ENCODE measurements at regions not wholly inside any gene's neighbourhood (a gene's known extent, or its start where the extent isn't known, plus 50 kb on each side); places are given as distances from the start of the nearest gene placed in this dataset.

- CTCF ChIA-PET = interaction anchor here (1.1 kb wide), 1 partner anchor 120 kb away, joined by 3 read pairs; no protein-coding TSS in a partner anchor
- Histone ChIP-seq H3K27me3 (ENCODE audit: control insufficient read depth, insufficient read depth, low read length) (no peaks in the 10 kb centered on the region), H3K27ac (ENCODE audit: low read depth, low read length) (no peak overlapping the region), H3K9me3 (ENCODE audit: control insufficient read depth, insufficient read depth, low read length) (no peaks in the 10 kb centered on the region), H3K4me3 (ENCODE audit: low read depth, low read length) (no peak overlapping the region)
- POLR2A ChIA-PET = no interaction called here
- TF ChIP-seq, protein P1, sequence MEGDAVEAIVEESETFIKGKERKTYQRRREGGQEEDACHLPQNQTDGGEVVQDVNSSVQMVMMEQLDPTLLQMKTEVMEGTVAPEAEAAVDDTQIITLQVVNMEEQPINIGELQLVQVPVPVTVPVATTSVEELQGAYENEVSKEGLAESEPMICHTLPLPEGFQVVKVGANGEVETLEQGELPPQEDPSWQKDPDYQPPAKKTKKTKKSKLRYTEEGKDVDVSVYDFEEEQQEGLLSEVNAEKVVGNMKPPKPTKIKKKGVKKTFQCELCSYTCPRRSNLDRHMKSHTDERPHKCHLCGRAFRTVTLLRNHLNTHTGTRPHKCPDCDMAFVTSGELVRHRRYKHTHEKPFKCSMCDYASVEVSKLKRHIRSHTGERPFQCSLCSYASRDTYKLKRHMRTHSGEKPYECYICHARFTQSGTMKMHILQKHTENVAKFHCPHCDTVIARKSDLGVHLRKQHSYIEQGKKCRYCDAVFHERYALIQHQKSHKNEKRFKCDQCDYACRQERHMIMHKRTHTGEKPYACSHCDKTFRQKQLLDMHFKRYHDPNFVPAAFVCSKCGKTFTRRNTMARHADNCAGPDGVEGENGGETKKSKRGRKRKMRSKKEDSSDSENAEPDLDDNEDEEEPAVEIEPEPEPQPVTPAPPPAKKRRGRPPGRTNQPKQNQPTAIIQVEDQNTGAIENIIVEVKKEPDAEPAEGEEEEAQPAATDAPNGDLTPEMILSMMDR (IDR thresholded peaks at IDR 0.05; ENCODE audit: low read depth, low read length) = no peak
- no peak for DNase-seq (ENCODE audit: low read depth, low spot score)
Observed at GRCh38 chr1:201672685-201673084, 133.8 kb downstream of the NAV1 start.

DNA sequence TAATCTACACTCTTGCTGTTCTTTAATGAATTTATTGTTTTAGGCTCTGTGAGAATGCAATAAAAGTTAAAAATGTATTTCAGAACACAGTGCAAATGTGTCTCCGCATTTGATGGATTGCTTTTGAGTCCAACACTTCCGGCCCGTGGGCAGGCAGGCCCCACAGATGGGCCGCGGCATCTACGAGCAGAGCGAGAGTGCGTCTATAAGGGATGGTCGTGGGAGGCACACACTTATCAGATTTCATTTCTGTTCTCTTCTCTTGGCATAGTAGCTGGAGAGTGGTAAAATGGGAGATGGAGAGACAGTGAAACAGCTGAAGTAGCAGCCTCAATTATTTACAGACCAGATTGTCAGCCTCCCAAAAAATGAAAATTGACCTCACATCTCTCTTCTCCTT is 134.2 kb downstream of the NAV1 start:
- no peaks in the 10 kb centered on the region for H3K9me3 ChIP-seq (ENCODE audit: control insufficient read depth, insufficient read depth, low read length)
- POLR2A ChIA-PET = no interaction called here

GRCh38 chr1:201673915-201674314 is 135.0 kb downstream of the NAV1 start:
- TF ChIP-seq, protein P1 (IDR thresholded peaks at IDR 0.05; ENCODE audit: low read depth, low read length) = no peak
- peak overlapping the region; percentile 2 for H3K27ac ChIP-seq (ENCODE audit: low read depth, low read length)
- no peaks in the 10 kb centered on the region for H3K9me3 ChIP-seq (ENCODE audit: control insufficient read depth, insufficient read depth, low read length)
- DNase-seq (ENCODE audit: low read depth, low spot score) = no peak
- no peak overlapping the region for H3K4me3 ChIP-seq (ENCODE audit: low read depth, low read length)
- POLR2A ChIA-PET = no interaction called here
- CTCF ChIA-PET = no interaction called here
- no peaks in the 10 kb centered on the region for H3K27me3 ChIP-seq (ENCODE audit: control insufficient read depth, insufficient read depth, low read length)

More for the DNA sequence above, 134.2 kb downstream of the NAV1 start:
- Histone ChIP-seq H3K27ac (ENCODE audit: low read depth, low read length) (no peak overlapping the region), H3K27me3 (ENCODE audit: control insufficient read depth, insufficient read depth, low read length) (no peaks in the 10 kb centered on the region), H3K4me3 (ENCODE audit: low read depth, low read length) (no peak overlapping the region)
- DNase-seq (ENCODE audit: low read depth, low spot score) = no peak
- CTCF ChIA-PET = interaction anchor here (1.1 kb wide), 1 partner anchor 120 kb away, joined by 3 read pairs; no protein-coding TSS in a partner anchor
- TF ChIP-seq, protein P1 (IDR thresholded peaks at IDR 0.05; ENCODE audit: low read depth, low read length) = no peak

DNA sequence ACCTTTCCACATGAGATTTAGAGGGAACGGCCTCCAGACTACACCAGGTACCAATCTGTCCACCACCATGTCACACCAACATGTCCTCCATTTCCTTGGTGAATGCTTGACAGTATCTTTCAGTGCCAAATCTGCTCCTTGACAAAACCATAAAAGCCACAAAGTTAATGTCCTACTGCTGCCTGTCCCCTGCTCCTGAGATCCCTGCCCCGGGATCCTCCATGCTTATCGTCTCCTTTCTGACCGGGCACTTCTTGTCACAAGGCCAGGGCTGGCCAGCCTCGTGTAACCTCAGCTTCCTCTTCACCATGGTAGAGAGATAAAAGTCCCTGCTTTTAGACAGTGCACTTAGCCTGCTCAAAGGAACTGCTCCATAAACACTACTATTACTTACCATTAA is 136.2 kb downstream of the NAV1 start:
- ChIA-PET CTCF (interaction anchor here (2.1 kb wide), 1 partner anchor 29 kb away, joined by 6 read pairs; no protein-coding TSS in a partner anchor), POLR2A (no interaction called here)
- Histone ChIP-seq H3K9me3 (ENCODE audit: control insufficient read depth, insufficient read depth, low read length) (peaks cover 4% of the 10 kb centered on the region; the same call in 1 of the 2 replicates), H3K4me3 (ENCODE audit: low read depth, low read length) (no peak overlapping the region), H3K27ac (ENCODE audit: low read depth, low read length) (no peak overlapping the region), H3K27me3 (ENCODE audit: control insufficient read depth, insufficient read depth, low read length) (no peaks in the 10 kb centered on the region)
- TF ChIP-seq, protein P1 (IDR thresholded peaks at IDR 0.05; ENCODE audit: low read depth, low read length) = no peak
- DNase-seq (ENCODE audit: low read depth, low spot score) = no peak

- H3K27ac ChIP-seq (ENCODE audit: low read depth, low read length) = peak overlapping the region; percentile 66
- ChIA-PET POLR2A (interaction anchor here (1.5 kb wide), 1 partner anchor 20 kb away, joined by 4 read pairs; no protein-coding TSS in a partner anchor), CTCF (interaction anchor here (1.2 to 2.1 kb wide), 4 partner anchors 28 to 163 kb away, joined by 3 to 7 read pairs (median 6); no protein-coding TSS in a partner anchor)
- H3K27me3 ChIP-seq (ENCODE audit: control insufficient read depth, insufficient read depth, low read length) = no peaks in the 10 kb centered on the region
- TF ChIP-seq, protein P1 (IDR thresholded peaks at IDR 0.05; ENCODE audit: low read depth, low read length) = no peak
- no peak for DNase-seq (ENCODE audit: low read depth, low spot score)
- no peak overlapping the region for H3K4me3 ChIP-seq (ENCODE audit: low read depth, low read length)
- peaks cover 4% of the 10 kb centered on the region; the same call in 1 of the 2 replicates for H3K9me3 ChIP-seq (ENCODE audit: control insufficient read depth, insufficient read depth, low read length)
Observed at GRCh38 chr1:201676197-201676596, 137.3 kb downstream of the NAV1 start.
